ENCODE measurements at regions not wholly inside any gene's neighbourhood (a gene's known extent, or its start where the extent isn't known, plus 50 kb on each side); places are given as distances from the start of the nearest gene placed in this dataset.

DNA sequence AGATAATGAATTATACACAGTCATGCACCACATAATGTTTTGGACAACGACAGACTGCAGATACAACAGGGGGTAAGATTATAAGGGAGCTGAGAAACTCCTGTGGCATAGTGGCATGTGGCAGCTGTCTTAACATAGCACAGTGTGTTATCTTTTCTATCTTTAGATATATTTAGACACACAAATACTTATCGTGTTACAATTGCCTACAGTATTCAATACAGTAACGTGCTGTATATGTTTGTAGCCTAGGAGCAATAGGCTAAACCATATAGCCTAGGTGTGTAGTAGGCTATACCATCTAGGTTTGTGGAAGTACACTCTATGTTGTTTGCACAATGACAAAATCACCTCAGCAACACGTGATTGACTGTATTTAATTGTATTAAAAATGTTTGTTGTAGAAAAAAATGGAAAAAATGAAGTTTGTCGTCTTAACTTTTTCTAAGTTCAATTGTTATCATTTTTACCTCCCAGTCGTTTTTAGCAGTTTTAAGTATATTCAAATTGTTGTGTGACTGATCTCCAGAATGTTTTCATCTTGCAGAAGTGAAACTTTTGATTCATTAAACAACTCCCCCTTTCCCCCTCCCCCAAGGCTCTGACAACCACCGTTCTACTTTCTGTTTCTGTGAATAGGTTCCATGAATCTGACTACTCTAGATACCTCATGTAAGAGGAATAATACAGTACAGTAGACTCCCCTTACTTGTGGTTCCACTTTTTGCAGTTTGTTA lies 351.0 kb upstream of the B3GALT2 start:
- TF ChIP-seq, protein P1, sequence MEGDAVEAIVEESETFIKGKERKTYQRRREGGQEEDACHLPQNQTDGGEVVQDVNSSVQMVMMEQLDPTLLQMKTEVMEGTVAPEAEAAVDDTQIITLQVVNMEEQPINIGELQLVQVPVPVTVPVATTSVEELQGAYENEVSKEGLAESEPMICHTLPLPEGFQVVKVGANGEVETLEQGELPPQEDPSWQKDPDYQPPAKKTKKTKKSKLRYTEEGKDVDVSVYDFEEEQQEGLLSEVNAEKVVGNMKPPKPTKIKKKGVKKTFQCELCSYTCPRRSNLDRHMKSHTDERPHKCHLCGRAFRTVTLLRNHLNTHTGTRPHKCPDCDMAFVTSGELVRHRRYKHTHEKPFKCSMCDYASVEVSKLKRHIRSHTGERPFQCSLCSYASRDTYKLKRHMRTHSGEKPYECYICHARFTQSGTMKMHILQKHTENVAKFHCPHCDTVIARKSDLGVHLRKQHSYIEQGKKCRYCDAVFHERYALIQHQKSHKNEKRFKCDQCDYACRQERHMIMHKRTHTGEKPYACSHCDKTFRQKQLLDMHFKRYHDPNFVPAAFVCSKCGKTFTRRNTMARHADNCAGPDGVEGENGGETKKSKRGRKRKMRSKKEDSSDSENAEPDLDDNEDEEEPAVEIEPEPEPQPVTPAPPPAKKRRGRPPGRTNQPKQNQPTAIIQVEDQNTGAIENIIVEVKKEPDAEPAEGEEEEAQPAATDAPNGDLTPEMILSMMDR (IDR thresholded peaks at IDR 0.05; ENCODE audit: unreplicated experiment in 3 of 3), result no peak
- no peak overlapping the region for H3K27ac Mint-ChIP-seq
- peaks cover 12% of the 10 kb centered on the region for H3K4me1 Mint-ChIP-seq

DNA sequence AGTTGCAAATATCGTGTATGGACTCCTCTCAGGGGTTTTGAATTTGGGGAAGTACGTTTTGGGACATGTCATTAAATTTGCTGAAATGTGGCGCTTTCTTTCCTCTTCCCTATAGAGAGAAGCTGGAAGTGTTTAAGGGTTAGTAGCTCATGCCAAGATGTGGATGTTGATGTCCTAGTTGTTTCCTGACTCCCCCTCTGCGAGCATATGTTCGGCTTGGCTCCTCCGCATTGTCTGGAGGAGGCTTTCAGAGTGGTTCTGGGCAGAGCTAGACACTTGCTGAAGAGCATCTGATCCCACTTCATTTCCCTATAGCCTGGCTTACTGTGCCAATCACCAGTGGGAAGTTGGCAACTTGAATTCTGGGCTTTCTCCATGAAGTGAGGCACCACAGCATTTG lies 347.4 kb upstream of the B3GALT2 start:
- Mint-ChIP-seq H3K36me3 (ENCODE audit: low read depth) (no peaks in the 10 kb centered on the region), H3K27ac (peak overlapping the region in 1 of 3 experiments; percentile 17), H3K4me1 (peaks cover 7% of the 10 kb centered on the region), H3K9me3 (peaks cover 2% of the 10 kb centered on the region), H3K27me3 (ENCODE audit: low read depth) (no peaks in the 10 kb centered on the region), H3K4me3 (no peak overlapping the region)
- TF ChIP-seq, protein P1 (IDR thresholded peaks at IDR 0.05; ENCODE audit: unreplicated experiment in 3 of 3), result no peak

More for the DNA sequence above, 351.0 kb upstream of the B3GALT2 start:
- Mint-ChIP-seq H3K4me3 (no peak overlapping the region), H3K36me3 (ENCODE audit: low read depth) (no peaks in the 10 kb centered on the region), H3K27me3 (ENCODE audit: low read depth) (no peaks in the 10 kb centered on the region), H3K9me3 (peaks cover 2% of the 10 kb centered on the region)

DNA sequence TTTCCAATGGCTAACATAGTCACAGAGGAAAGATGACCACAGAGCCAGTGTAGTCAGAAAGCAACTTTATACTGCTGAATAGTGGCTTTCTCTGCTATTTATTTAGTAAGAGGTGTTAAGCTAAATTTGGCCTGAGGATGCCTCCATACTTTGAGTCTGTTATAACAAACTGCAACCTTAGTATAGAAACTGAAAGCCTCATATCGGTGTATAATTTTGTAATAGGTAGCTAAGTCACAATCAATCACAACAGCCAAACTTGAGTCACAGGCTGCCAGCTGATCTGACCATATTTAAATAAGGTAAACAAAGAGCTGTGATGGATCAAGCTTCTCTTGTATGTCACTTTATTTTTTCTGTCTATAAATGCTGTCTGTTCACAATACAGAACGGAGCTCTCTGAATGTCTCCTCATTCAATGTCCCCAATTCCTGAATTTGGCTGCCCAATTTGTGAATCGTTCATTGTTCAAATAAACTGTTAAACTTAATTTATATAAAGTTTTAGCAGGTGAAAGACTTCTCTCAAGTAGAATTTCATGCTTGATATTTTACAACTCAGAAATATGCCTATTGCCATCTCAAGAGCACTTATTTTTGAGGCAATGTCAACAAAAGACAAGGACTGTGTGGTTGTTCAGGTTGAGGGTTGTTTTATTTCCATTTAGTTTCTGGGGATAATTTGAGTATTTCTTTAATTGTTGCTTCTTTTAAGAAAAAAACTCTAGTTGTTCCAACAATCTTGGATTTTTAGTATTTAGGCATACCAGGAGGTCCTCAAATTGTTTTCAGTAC lies 339.7 kb upstream of the B3GALT2 start:
- H3K27me3 Mint-ChIP-seq (ENCODE audit: low read depth), result no peaks in the 10 kb centered on the region
- no peaks in the 10 kb centered on the region for H3K9me3 Mint-ChIP-seq
- no peaks in the 10 kb centered on the region for H3K4me1 Mint-ChIP-seq
- TF ChIP-seq, protein P1 (IDR thresholded peaks at IDR 0.05; ENCODE audit: unreplicated experiment in 3 of 3), result no peak
- H3K36me3 Mint-ChIP-seq (ENCODE audit: low read depth), result no peaks in the 10 kb centered on the region
- no peak overlapping the region for H3K27ac Mint-ChIP-seq
- no peak overlapping the region for H3K4me3 Mint-ChIP-seq

DNA sequence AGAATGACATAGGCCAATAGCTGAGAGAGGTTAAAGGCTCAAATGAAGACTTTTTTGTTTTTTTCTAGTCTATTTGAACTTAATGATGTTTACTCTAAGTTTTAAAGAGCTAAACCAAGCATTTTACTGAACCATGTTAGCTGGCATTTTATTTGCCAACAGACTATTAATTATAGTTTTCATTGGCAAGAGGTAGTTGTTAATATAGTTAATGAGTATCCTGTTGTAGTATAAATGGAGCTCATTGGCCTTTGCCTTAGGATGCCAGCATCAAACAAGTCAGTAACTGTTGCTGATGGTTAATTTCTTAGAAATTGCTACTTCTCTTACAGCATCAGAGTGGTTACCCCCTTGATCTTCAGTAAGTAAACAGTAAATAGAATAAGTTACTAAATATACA lies 339.0 kb upstream of the B3GALT2 start:
- Mint-ChIP-seq H3K4me3 (no peak overlapping the region), H3K4me1 (no peaks in the 10 kb centered on the region), H3K36me3 (ENCODE audit: low read depth) (no peaks in the 10 kb centered on the region), H3K27me3 (ENCODE audit: low read depth) (no peaks in the 10 kb centered on the region), H3K9me3 (no peaks in the 10 kb centered on the region), H3K27ac (no peak overlapping the region)
- TF ChIP-seq, protein P1 (IDR thresholded peaks at IDR 0.05; ENCODE audit: unreplicated experiment in 3 of 3), result no peak

DNA sequence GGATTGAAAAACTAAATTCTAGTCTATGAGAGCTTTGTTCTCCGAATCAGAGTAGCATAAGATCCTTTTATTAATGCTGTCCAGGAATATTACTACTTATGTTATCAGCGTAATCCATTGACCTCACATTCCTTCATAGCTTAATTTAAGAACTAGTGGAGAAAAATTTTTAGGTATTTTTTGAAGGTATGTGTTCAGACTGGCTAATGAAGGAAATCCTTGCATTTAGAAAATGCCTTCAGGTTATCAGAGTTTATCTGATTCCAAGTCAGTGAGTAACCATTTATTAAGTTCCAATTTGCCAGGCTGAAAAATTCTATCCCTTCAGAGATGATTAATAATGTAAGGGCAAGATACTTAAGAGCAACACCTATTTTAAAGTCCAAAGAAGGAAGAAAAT lies 338.2 kb upstream of the B3GALT2 start:
- Mint-ChIP-seq H3K27me3 (ENCODE audit: low read depth) (no peaks in the 10 kb centered on the region), H3K27ac (no peak overlapping the region), H3K4me3 (no peak overlapping the region), H3K9me3 (no peaks in the 10 kb centered on the region), H3K4me1 (no peaks in the 10 kb centered on the region), H3K36me3 (ENCODE audit: low read depth) (no peaks in the 10 kb centered on the region)
- TF ChIP-seq, protein P1 (IDR thresholded peaks at IDR 0.05; ENCODE audit: unreplicated experiment in 3 of 3), result no peak
